Nephron progenitor cell (in vitro differentiated cells): ENCODE measurements at regions not wholly inside any gene's neighbourhood (a gene's known extent, or its start where the extent isn't known, plus 50 kb on each side); places are given as distances from the start of the nearest gene placed in this dataset.
"Not testable (repeated sequence)": the region's sequence is repeated elsewhere in the genome, so short reads cannot be mapped to it uniquely, and the experiment has no call there.

ENCODE experiments used
- DNase-seq: peaks from one replicate; pipeline ENCODE4 v3.0.0; 2021
- H3K27ac Mint-ChIP-seq: 2 replicates; pipeline ENCODE4 v1.8.0; 2021; ENCODE audit warnings: mild to moderate bottlenecking, moderate library complexity, mixed read lengths
- H3K27me3 Mint-ChIP-seq: 2 replicates; pipeline ENCODE4 v1.8.0; 2021; ENCODE audit warnings: mild to moderate bottlenecking, low read depth, mixed read lengths; ENCODE audit not compliant: poor library complexity
- H3K36me3 Mint-ChIP-seq: 2 replicates; pipeline ENCODE4 v1.8.0; 2021; ENCODE audit warnings: low read depth, mixed read lengths
- H3K4me1 Mint-ChIP-seq: 2 replicates; pipeline ENCODE4 v1.8.0; 2021; ENCODE audit warnings: mixed read lengths
- H3K4me3 Mint-ChIP-seq: 2 replicates; pipeline ENCODE4 v1.8.0; 2021; ENCODE audit warnings: mild to moderate bottlenecking, moderate library complexity, mixed read lengths
- H3K9me3 Mint-ChIP-seq: 2 replicates; pipeline ENCODE4 v1.8.0; 2021; ENCODE audit warnings: mild to moderate bottlenecking, moderate library complexity, mixed read lengths
- CTCF ChIP-seq: fragments of 200-600 bp; sonication (generic); IDR thresholded peaks from 2 replicates; pipeline ENCODE4 v1.5.0; 2021; ENCODE audit warnings: antibody characterized with exemption

DNA sequence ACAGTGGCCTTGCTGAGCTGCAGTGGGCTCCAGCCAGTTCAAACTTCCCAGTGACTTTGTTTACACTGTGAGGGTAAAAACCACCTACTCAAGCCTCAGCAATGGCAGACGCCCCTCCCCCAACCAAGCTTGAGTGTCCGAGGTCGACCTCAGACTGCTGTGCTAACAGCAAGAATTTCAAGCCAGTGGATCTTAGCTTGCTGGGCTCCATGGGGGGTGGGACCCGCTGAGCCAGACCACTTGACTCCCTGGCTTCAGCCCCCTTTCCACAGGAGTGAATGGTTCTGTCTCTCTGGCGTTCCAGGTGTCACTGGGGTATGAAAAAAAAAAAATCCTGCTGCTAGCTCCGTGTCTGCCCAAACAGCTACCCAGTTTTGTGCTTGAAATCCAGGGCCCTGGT is 168.9 kb upstream of the INTU start:
- Mint-ChIP-seq H3K4me1 (peaks cover 10% of the 10 kb centered on the region), H3K9me3 (peaks cover 11% of the 10 kb centered on the region), H3K27me3 (no peaks in the 10 kb centered on the region), H3K4me3 (no peak overlapping the region), H3K36me3 (no peaks in the 10 kb centered on the region), H3K27ac (no peak overlapping the region)
- TF ChIP-seq CTCF, result no peak
- peak; percentile 10 for DNase-seq

GRCh38 chr4:127469542-127469941 is 163.2 kb upstream of the INTU start:
- peak overlapping the region; percentile 31 for H3K27ac Mint-ChIP-seq
- TF ChIP-seq CTCF, result no peak
- H3K36me3 Mint-ChIP-seq, result peaks cover 4% of the 10 kb centered on the region
- H3K4me1 Mint-ChIP-seq, result no peaks in the 10 kb centered on the region
- no peaks in the 10 kb centered on the region for H3K27me3 Mint-ChIP-seq
- no peak for DNase-seq
- peaks cover 30% of the 10 kb centered on the region for H3K9me3 Mint-ChIP-seq
- H3K4me3 Mint-ChIP-seq, result no peak overlapping the region

DNA sequence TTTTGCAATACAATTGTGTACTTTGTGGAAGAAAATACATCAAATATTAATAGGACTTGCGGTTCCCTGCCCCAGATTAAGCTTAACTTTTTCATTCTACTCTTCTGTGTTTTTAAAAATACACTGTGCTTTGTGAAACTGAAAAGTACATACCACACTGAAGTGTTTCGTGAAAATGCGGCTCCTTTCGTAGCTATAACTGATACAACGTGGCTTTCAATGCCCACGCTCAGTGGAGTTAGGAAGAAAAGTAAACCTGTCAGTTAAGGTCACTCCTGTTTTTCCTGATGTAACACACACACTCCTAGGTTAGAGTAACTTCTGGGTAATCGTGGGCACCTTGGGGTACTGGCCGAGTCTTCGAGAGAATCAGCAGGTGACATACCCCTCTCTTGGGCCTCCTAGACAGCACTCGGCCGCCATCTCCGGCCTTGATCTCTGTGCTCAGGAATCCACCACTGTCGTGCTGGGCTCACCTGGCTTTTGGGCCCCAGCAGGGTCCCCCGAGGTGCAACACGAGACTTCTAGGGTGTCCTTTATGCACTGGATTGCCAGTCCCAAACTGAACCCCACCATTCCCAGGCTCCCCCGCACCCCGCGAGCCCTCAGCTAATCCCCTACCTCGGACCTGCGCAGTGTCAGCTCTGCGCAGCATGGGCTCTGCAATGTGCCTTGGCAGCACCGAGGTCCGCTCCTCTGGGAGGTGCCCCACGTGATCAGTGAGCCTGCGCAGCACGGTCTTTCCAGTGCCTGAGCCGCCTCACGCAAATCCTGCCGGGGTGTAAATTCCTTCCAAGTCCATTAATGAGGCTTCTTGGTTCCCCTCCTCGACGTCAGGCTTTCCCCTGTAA is 162.6 kb upstream of the INTU start:
- Mint-ChIP-seq H3K27ac (no peak overlapping the region), H3K27me3 (no peaks in the 10 kb centered on the region), H3K4me1 (no peaks in the 10 kb centered on the region), H3K9me3 (peaks cover 32% of the 10 kb centered on the region), H3K4me3 (no peak overlapping the region), H3K36me3 (peaks cover 4% of the 10 kb centered on the region)
- no peak for DNase-seq
- no peak for TF ChIP-seq CTCF

GRCh38 chr4:127478271-127478670 is 154.5 kb upstream of the INTU start:
- DNase-seq, H3K4me1 Mint-ChIP-seq, H3K27me3 Mint-ChIP-seq, H3K36me3 Mint-ChIP-seq, H3K27ac Mint-ChIP-seq, H3K4me3 Mint-ChIP-seq: not testable (repeated sequence)
- H3K9me3 Mint-ChIP-seq, result peaks cover 11% of the 10 kb centered on the region

DNA sequence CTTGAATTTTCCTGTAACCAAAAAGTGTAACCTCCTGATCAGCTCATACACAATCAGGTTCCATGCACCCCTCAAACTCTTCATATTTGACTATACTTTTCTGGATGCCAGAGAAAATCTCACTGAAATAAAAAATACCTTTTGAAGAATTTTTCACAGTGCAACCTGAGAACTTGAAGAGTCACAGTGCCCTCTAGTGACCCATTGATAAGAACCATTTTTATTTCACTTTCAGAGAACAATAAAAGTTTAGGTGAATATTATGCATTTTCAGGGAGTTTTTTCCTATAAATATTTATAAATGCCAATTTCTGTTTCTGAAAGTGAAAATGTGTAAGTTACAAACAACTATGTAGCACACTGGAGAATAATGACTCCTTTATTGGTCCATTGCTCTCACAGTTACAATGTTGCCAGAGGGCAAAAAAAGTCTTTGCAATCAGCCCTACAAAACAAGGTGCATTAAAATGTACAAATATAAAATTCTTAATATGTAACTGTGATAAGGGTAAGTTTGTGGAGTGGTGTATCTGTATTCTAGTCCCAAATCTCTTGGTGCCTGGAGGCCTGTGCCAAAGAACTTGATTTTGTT is 153.6 kb upstream of the INTU start:
- H3K4me1 Mint-ChIP-seq, result no peaks in the 10 kb centered on the region
- no peak for DNase-seq

DNA sequence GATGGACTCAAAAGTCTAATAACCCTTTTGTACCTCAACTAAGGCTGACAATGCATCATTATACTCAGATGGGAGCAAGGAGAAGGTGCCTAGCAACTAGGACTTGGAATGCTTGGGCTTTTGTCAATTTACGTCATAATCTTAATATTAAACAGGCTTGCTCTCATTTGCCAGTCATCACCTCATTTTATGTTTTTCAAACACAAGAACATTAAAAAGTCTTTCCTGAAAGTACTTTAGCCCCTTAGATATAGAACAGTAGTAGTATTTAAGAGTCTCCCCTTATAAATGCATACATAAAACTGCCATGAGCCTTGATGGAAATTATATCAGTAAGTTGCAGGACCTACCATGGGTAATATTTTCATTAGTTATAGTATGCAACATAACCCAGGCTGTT is 150.7 kb upstream of the INTU start:
- H3K27me3 Mint-ChIP-seq, result no peaks in the 10 kb centered on the region
- H3K9me3 Mint-ChIP-seq, result no peaks in the 10 kb centered on the region
- no peak for TF ChIP-seq CTCF
- H3K36me3 Mint-ChIP-seq, result no peaks in the 10 kb centered on the region
- H3K4me3 Mint-ChIP-seq, result no peak overlapping the region
- H3K4me1 Mint-ChIP-seq, result no peaks in the 10 kb centered on the region
- DNase-seq, result no peak
- H3K27ac Mint-ChIP-seq, result no peak overlapping the region

More for the DNA sequence above, 153.6 kb upstream of the INTU start:
- no peaks in the 10 kb centered on the region for H3K27me3 Mint-ChIP-seq
- TF ChIP-seq CTCF, result peak; percentile 63
- no peaks in the 10 kb centered on the region for H3K36me3 Mint-ChIP-seq
- H3K4me3 Mint-ChIP-seq, result no peak overlapping the region
- H3K27ac Mint-ChIP-seq, result no peak overlapping the region
- H3K9me3 Mint-ChIP-seq, result peaks cover 4% of the 10 kb centered on the region
